ENCODE measurements at regions not wholly inside any gene's neighbourhood (a gene's known extent, or its start where the extent isn't known, plus 50 kb on each side); places are given as distances from the start of the nearest gene placed in this dataset.
"Not testable (repeated sequence)": the region's sequence is repeated elsewhere in the genome, so short reads cannot be mapped to it uniquely, and the experiment has no call there.

- not testable (repeated sequence) for H3K27ac ChIP-seq (ENCODE audit: low read depth in 2 of 2, low read length in 2 of 2); H3K27me3 ChIP-seq (ENCODE audit: control insufficient read depth, insufficient read depth, low read length); H3K4me1 ChIP-seq (ENCODE audit: control insufficient read depth in 2 of 3, insufficient read depth in 2 of 3, low read depth in 1 of 3, low read length in 3 of 3); H3K36me3 ChIP-seq (ENCODE audit: control insufficient read depth in 2 of 3, insufficient read depth in 3 of 3, low read length in 3 of 3); H3K9me3 ChIP-seq (ENCODE audit: control insufficient read depth in 2 of 3, insufficient read depth in 1 of 3, low read length in 3 of 3); H3K9ac ChIP-seq (ENCODE audit: low read length in 3 of 3); H3K4me3 ChIP-seq (ENCODE audit: low read length in 3 of 3); FAIRE-seq
- intact Hi-C loops (cut with DNase I) = loop anchor here (5.0 kb wide), 1 partner anchor 761 kb away; no protein-coding TSS in a partner anchor
- DNase-seq = peak in 1 of 5 donors; percentile 44
Observed at GRCh38 chr20:29883514-29884219, 1373.8 kb upstream of the DEFB115 start.

GRCh38 chr20:29884322-29884721, 1373.1 kb upstream of the DEFB115 start:
- intact Hi-C loops (cut with DNase I) = loop anchor here (5.0 kb wide), 1 partner anchor 762 kb away; no protein-coding TSS in a partner anchor
- peak in 1 of 5 donors; percentile 45 for DNase-seq
- not testable (repeated sequence) for H3K4me3 ChIP-seq (ENCODE audit: low read length in 3 of 3); H3K9me3 ChIP-seq (ENCODE audit: control insufficient read depth in 2 of 3, insufficient read depth in 1 of 3, low read length in 3 of 3); H3K36me3 ChIP-seq (ENCODE audit: control insufficient read depth in 2 of 3, insufficient read depth in 3 of 3, low read length in 3 of 3); H3K27me3 ChIP-seq (ENCODE audit: control insufficient read depth, insufficient read depth, low read length); H3K27ac ChIP-seq (ENCODE audit: low read depth in 2 of 2, low read length in 2 of 2); H3K9ac ChIP-seq (ENCODE audit: low read length in 3 of 3); H3K4me1 ChIP-seq (ENCODE audit: control insufficient read depth in 2 of 3, insufficient read depth in 2 of 3, low read depth in 1 of 3, low read length in 3 of 3); FAIRE-seq

GRCh38 chr20:29885282-29886185, 1371.9 kb upstream of the DEFB115 start:
- H3K9me3 ChIP-seq (ENCODE audit: control insufficient read depth in 2 of 3, insufficient read depth in 1 of 3, low read length in 3 of 3) = not testable (repeated sequence)

GRCh38 chr20:29891555-29891954, 1365.9 kb upstream of the DEFB115 start:
- DNase-seq; H3K27me3 ChIP-seq (ENCODE audit: control insufficient read depth, insufficient read depth, low read length); H3K27ac ChIP-seq (ENCODE audit: low read depth in 2 of 2, low read length in 2 of 2); intact Hi-C loops (cut with DNase I); FAIRE-seq; H3K9me3 ChIP-seq (ENCODE audit: control insufficient read depth in 2 of 3, insufficient read depth in 1 of 3, low read length in 3 of 3); H3K4me1 ChIP-seq (ENCODE audit: control insufficient read depth in 2 of 3, insufficient read depth in 2 of 3, low read depth in 1 of 3, low read length in 3 of 3); H3K4me3 ChIP-seq (ENCODE audit: low read length in 3 of 3); H3K9ac ChIP-seq (ENCODE audit: low read length in 3 of 3); H3K36me3 ChIP-seq (ENCODE audit: control insufficient read depth in 2 of 3, insufficient read depth in 3 of 3, low read length in 3 of 3): not testable (repeated sequence)

More at GRCh38 chr20:29885282-29886185, 1371.9 kb upstream of the DEFB115 start:
- intact Hi-C loops (cut with DNase I); H3K4me1 ChIP-seq (ENCODE audit: control insufficient read depth in 2 of 3, insufficient read depth in 2 of 3, low read depth in 1 of 3, low read length in 3 of 3); DNase-seq; H3K27me3 ChIP-seq (ENCODE audit: control insufficient read depth, insufficient read depth, low read length); FAIRE-seq; H3K9ac ChIP-seq (ENCODE audit: low read length in 3 of 3); H3K27ac ChIP-seq (ENCODE audit: low read depth in 2 of 2, low read length in 2 of 2); H3K36me3 ChIP-seq (ENCODE audit: control insufficient read depth in 2 of 3, insufficient read depth in 3 of 3, low read length in 3 of 3); H3K4me3 ChIP-seq (ENCODE audit: low read length in 3 of 3): not testable (repeated sequence)

Measured in kidney (tissue), 10 donors.